GM19452 (cell line): ENCODE measurements at regions not wholly inside any gene's neighbourhood (a gene's known extent, or its start where the extent isn't known, plus 50 kb on each side); places are given as distances from the start of the nearest gene placed in this dataset.

ENCODE experiments used
- ATAC-seq: cut with Tn5 transposase; IDR thresholded peaks from one replicate; pipeline ENCODE4 v1.9.1; 2021; ENCODE audit not compliant: unreplicated experiment

DNA sequence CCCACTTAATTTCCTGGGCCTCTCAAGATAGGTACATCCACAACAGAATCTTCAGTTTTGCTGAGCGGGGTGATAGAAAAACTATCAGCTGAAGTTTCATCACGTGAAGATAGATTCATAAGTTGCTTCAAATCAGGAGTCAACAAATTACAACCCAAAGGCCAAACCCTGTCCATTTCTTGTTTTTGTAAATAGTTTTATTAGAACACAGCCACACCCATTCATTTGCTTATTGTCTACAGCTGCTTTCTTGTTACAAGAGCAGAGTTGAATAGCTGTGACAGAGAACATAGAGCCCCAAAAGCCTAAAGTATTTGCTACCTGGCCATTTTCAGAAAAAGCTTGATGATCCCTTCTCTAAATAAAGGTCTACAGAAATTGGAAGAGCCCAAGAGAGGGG lies 300.1 kb upstream of the CDH5 start:
- ATAC-seq, result no peak

DNA sequence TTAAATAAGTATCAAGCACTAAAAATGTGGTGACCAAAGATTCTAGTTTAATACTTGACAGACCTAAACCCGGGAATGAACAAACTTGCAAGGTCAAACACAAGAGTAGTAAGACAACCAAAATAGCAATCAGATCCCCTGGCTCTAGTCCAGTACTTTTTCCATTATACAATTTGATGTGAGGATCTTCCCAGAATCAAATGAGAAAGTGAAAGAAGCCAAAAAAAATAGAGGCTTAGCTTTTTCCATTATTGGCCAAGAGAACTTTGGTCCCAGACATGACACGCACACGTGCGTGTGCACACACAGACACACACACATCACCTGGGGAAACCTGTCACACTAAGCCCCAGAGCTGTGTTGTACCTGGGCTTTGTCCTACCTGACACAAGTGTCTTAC lies 300.6 kb upstream of the CDH5 start:
- ATAC-seq, result no peak

DNA sequence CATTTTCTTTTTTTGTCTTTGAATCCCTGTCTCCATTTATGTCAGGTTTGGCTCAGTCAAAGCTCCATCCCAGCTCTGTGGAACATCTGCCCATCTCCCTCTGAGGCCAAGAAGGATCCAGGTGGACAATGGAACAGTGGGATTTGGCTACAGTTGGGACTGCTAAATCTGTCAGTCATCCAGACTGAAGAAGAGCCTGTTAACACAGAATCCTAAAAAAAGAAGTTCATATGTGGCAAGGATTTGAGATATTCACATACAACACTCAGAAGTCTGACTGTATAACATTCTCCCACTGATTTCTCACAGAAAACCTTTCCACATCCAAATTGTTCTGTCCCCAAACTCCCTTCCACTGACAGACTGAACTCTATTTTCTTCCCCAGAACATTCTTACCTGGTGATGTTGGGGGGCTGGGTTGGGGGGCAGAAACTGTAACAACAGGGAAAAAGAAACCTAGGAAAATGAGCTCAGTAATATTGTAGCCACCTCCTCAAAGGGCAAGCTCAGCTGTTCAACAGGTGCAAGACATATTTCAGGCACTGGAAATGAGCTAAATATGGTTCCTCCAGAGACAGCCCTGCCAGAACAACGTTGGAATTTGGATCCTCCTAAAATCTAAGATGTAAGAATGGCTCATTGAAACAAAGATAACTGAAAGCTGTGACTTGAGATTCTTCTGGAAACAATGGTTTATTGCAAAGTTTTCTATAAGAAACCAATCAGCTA lies 301.5 kb upstream of the CDH5 start:
- ATAC-seq, result no peak

DNA sequence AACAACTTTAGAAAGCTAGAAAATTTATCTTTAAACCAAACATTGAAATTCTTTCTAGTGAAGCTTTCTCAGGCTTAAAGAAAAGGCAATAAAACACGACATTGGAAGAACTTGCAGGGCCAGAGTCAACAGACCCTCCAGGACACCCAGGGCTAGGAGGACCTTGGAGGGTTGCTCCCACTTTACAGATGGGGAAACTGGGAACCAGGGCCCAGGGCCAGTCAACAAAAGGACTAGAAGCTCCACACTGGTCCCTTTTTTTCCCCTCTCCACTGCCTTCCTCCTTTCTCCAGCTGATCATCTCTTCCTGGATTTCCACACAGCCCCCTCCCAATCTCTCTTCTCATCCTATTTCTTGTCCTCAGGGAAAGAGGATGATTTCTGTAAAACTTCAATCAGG lies 307.7 kb upstream of the CDH5 start:
- ATAC-seq, result no peak

DNA sequence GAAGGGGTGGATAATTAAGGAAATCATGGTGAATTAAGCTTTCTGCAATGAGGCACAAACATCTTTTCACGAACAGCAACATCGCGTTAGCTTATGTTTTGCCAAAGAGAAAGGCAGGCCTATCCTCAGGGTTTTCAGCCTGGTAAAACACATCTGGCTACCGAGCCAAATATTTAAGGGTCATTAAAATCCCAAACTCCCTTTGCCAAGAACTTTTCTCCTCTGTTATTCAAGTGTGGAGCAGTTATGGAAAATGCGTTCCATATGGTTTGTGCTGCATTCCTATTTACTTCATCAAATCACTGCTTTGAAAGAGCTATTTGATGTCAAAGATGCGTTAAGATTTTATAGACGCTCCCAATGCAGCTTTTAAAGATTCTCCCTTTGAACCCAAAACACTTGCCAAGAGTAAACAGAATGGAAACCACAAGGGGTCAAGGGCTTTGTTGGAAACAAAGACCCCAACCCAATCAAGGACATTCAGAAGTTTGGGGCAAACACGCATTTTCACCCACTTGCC lies 308.3 kb upstream of the CDH5 start:
- no peak for ATAC-seq

DNA sequence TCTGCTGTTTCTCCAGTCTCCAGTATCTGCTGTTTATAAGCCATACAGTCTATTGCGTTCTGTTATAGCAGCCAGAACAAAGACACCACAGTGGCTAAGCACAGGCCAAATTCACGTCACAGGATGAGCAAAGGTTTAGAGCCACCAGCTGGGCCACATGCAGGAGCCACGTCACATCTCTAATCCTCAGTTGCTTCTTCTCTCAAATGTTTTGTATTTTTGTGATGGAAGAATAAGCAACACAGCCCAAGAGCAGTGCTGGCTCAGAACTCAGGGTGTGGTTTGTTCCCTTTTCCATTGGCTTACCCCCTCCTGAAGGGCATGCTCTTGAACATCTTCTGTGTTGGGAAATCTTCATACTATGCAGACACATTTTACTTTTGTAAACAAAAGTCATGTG lies 309.4 kb upstream of the CDH5 start:
- no peak for ATAC-seq

DNA sequence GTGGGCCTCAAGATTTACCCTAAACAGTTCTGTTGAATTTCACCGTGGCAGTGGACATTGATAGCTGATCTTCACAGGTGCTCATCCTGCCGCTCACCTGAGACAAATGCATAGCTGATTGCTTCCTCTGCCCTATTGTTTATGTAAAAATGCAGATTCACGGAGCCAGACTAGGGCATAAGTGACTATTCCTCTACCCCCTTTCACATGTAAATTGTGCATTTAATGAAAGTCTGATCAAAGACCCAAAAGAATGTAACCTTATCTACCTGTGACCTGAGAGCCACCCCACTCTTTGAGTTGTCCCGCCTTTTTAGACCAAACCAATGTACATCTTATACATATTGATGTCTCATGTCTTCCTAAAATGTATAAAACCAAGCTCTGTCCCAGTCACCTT lies 312.4 kb upstream of the CDH5 start:
- ATAC-seq, result no peak

DNA sequence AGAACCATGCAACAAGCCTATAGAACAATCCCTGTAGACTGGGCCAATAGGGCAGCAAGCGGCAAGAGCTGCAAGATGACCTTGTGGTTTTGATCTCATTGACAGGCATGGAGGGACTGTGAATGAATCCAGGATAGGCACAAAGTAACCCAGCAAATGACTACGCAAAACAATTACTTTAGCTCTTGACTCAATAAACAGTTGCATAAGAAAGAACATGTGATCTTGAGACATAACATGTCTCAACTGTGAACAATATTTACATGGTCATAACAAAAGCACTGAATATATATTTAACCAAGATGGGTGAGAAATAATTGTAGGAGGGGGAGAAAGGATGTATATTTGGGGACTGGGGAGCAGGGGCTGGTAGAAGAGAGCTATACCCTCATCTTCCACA lies 313.7 kb upstream of the CDH5 start:
- ATAC-seq, result no peak

DNA sequence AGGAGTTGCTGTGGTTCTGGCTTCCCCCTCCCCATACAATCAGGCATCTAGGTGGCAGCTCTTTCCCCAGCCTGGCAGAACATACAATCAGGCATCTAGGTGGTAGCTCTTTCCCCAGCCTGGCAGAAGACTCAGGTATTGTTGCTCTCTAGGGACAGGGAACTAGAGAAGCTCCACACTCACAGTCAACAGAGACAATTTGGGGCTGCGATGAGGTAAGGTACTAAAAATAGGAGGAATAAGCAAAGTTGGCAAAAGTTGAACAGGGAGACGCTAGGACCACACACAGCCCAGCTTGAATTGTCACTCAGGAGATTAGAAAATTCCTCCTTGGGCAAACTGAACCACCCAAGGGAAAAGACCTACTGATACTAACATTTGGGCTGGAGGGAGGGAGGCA lies 315.5 kb upstream of the CDH5 start:
- no peak for ATAC-seq

DNA sequence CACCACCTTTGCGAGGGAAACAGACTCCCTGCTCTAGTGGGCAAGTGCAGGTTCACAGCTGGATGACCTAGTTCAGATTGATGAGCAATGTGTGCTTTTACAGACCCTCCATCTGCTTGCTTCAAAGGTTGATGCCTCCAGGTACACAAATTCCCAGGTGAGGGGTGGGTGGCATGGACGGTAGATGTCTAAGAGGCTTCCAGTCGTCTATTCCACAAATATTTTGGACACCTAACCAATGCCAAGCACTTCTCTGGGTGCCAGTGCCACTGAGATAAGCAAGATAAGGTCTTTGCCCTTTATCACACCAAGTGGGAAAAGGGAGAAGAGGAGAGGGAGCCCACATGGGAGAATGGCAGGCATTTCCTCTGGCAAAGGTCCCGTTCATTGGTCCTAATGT lies 316.6 kb upstream of the CDH5 start:
- no peak for ATAC-seq

DNA sequence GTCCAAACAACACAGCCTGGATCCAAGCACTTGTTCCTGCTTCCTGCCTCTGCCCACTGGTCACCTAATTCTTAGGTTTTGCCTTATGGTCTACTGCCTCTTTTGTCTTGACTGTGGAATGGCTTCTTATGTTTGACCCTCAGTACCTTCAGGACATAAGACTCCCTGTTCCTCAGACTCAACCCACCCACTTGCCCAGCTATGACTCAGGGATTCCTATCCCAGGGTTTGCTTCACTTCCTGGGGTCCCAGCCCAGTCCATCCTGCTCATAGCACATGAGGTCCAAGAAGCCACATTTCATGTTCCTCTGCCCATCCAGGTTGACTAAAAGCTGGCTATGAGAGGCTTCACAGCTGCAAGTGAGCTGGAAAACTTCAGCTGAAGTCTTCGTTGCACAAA lies 320.9 kb upstream of the CDH5 start:
- no peak for ATAC-seq

DNA sequence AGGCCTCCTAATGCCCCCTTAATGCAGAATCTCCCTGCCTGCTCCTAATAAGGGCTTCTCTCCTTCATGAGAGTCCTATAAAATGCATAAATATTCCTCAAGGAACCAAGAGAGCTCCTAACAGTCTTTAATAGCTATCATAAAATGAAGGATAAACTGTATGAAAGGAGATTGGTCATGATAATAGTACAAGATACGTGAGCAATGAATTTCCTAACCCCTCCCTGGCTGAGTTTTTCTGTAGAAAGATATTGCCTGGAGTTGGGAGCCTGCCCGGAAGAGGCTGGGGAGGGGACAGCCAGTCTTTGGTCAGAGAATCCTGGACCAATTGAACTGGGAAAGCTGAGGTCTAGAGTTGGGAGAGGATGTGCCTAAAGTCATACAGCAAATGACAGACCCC lies 321.9 kb upstream of the CDH5 start:
- no peak for ATAC-seq

DNA sequence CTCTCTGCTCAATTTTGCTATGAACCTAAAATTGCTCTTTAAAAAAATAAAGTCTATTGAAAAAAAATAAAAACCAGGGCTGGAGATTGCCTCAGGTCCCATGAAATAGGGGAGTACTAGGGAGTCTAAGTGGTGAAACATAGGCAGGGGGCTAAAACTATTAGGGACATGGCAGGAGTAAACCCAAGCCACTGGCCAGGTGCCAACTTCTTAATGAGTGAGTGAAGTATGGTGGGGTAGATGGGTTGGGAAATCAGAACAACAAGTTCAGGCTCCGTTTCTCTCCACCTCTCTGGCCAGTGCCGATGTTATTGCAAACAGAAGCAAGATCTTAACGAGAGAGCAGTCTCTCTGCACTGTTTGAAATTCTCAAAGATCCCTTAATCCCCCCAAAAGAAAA lies 322.4 kb upstream of the CDH5 start:
- ATAC-seq, result no peak

DNA sequence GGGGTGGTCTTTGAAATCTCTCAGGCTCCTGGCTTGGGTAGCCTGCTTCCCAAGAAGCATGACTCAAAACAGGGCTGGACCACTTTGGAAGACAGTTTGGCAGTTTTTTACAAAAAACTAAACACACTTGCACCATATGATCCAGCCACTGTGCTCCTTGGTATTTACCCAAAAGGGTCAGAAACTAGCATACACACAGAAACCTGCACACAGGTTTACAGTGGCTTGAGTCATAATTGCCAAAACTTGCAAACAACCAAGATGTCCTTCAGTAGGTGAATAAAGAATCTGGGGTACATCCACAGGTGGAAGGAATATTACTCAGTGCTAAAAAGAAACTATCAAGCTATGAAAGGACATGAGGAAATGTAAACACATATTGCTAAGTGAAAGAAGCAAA lies 323.2 kb upstream of the CDH5 start:
- ATAC-seq, result no peak

DNA sequence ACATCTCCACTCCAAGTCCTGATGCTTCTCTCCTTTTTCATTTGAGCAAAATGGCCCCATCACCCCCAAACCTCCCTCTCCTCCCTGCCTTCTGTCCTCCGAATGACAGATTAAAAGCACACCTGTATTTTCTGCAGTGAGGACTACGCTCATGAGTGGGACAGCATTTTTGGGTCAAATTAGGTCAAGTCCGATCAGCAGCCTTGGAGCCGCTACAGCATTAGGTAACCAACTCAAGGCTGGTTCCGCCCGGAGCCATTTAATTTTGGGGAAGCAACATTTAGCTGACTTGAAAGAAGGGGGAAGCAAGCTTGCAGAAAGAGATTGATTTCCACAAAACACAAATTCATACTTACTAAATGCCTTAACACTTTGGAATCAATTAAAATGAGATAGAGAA lies 324.1 kb upstream of the CDH5 start:
- no peak for ATAC-seq

DNA sequence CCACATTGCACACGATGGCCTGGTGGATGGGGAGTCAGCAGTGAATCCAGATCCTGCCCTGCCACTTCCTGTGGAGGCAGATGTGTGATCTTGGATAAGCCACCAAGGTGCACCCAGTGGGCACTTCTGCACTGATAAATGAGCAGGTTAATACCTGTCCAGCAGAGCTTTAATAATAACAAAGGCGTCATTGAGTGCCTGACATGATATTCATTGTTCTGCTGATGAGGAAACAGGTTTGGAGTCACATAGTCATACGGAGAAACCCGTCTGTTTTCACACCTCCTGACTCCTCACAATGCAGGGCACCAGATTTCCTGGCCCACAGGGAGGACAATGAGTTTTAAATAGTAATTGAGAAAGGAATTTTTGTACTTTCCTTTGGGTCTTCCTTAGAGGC lies 324.6 kb upstream of the CDH5 start:
- ATAC-seq, result no peak

DNA sequence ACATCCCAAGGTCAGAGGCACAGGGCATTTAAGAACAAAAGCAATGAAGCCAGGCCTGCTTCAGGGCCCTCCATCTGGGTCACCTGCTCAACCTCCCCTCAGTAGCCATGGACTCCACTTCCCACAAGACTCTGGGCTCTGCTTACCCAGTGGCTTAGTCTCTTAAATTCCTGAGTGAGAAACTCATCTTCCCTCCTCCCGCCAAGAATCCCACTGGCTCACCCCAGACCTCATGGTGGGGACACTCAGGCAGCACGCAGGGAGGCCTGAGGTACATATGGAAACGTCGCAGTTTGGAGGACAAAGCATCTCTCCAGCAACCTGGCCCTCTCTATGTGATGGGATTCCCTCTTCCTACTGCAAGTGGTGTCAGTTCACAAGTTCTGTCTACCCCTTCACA lies 326.7 kb upstream of the CDH5 start:
- ATAC-seq, result no peak

DNA sequence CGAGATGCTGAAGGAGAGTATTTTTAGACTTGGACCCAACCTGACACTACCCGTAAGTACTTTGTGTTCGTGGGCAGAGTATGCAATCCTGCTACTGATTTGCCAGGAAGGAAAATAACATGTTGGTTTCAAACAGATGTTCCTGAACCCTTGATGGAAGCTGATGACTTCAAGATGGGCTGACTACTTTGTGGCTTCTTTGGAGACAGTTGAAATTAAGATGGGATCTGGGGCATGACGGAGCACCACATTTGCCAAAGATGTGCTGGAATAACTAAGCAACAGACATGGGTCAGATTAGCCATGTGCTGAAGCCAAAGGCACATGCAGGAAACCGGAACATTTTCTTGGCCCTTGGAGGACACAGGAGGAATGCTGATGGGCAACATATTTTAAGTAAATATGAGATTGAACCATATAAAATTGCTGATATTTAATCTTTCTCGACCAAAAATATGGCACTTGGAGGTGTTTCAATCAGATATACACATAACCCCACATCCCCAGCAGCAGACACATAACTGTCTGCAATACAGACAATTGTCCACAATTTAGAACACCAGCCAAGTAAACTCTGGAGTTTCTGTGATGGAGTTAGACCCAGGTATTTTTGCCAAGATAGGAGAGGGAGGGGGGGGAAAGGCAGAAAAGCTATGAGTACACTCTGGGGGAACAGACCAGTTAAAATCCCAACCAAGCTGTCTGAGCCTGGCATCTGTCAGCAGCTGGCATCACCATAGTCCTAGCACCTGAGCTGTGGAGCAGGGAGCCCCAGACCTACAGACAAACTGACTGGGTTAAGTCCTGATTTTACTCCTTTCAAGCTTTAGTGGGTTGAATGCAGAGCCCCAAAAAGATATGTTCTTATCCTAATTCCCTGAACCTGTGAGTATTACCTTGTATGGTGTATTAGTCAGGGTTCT lies 329.4 kb upstream of the CDH5 start:
- ATAC-seq, result no peak

DNA sequence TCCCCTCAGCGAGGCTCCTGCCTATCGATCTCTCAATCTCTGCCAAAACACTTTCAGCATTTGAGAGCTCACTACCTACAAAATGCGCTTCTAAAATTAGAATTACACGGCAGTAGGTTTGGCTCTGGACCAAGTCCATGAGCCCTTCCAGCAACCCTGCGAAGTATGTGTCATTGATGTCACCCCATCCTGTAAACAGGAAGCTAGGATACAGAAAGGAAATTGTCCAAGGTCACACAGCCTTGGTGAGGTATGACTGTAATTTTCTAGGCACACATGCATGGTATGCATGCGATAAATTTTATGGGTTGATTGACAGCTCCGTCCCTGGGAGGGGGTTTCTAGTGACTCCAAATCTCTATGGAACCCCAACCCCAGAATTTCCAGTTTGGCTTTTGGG lies 330.3 kb upstream of the CDH5 start:
- ATAC-seq, result no peak

DNA sequence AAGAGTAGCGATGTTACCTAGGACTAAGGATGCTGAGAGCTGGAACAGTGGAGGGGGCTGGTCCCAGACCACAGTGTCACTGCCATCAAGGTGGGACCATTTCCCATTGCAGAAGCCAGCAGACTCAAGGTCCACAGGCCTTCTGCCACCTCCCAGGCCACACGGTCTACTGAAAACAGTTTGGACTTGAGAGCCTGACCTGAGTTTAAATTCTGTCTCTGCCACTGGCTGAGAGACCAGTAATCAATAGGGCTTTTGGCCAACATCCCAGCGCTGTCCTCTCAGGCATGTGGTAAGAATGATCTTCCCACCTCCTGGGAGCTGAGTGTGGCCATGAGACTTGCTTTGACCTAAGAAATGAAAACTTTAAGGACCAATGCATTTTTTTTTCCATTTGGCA lies 331.4 kb upstream of the CDH5 start:
- ATAC-seq, result no peak

DNA sequence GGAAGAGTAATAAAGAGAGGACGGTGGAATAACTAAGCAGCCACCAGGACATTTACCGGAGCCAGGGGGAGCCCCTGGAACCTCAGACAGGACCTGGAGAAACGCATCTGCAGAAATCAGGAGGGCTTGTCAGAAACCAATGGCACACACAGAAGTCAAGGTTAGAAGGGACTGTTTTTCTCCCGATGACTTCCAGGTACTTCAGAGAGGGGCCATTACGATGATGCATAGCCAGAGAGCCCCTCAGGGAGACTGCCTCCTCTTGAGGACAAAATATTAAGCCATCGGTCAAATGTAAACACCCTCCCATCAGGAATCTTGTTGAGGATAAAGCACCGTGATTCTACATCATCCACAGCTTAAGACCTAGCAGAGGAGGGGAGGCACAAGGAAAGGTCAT lies 333.6 kb upstream of the CDH5 start:
- ATAC-seq, result no peak

DNA sequence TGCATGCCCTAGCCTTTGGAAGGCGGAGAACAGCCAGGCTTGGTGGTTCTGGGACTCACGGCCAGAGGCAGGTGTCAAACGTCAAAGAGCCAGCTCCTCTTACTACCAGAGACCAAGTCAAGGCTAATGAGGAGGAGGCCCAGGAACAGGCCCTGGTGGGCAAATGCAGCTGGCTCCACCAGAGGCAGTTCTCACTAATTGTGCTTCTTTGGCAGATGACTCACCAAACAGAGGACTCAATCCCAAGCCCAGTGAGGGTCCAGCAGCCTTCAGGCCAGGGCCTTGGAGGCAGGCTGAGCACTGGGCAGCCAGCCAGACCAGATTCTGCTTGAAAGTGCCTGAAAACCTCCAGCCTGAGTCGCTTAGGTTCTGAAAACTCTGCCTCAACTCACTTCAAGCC lies 336.5 kb upstream of the CDH5 start:
- no peak for ATAC-seq
